GM06990 (cell line): ENCODE measurements at regions not wholly inside any gene's neighbourhood (a gene's known extent, or its start where the extent isn't known, plus 50 kb on each side); places are given as distances from the start of the nearest gene placed in this dataset.
A peak's percentile ranks its signal among the peaks of the same experiment; 100 is the strongest.

ENCODE experiments used
- DNase-seq: peaks from one replicate; pipeline ENCODE4 v3.0.0-alpha.2; 2011; ENCODE audit not compliant: insufficient read length; ENCODE audit errors: extremely low read depth
- H3K27me3 ChIP-seq: replicated peaks from 2 replicates; pipeline ENCODE4 v1.6.0; 2011; ENCODE audit warnings: low read length; ENCODE audit not compliant: control insufficient read depth, insufficient read depth
- H3K36me3 ChIP-seq: 2 replicates; pipeline ENCODE4 v1.5.1; 2011; ENCODE audit warnings: low read length; ENCODE audit not compliant: control insufficient read depth, insufficient read depth
- H3K4me3 ChIP-seq: replicated peaks from 2 replicates; pipeline ENCODE4 v1.5.1; 2011; ENCODE audit warnings: low read depth, mild to moderate bottlenecking, control low read depth, low read length
- TF ChIP-seq, protein P1 (sequence below): IDR thresholded peaks from 2 replicates; pipeline ENCODE4 v1.5.1; 2011; ENCODE audit warnings: low read length, control low read depth, mild to moderate bottlenecking, inconsistent platforms; ENCODE audit not compliant: insufficient read depth, poor library complexity, severe bottlenecking

DNA sequence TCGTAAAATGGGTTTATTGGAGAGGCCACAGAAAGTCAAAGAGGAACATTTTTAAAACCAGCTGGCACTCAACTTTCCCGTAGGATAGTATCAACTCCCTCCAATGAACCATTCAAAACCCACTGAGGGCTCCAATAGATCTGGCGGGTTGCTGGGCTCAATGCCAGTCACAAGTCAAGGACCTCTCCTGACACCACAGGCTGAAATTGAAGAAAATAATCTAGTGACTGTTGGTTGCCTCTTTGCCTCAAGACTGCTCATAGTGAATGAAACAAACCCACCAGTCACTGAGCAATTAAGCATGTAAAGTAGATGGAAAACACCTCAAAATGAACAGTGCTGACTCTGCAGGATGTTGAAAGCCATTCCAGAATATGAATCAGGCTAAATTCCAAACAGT, 500.6 kb upstream of the AGTR1 start:
- TF ChIP-seq, protein P1, sequence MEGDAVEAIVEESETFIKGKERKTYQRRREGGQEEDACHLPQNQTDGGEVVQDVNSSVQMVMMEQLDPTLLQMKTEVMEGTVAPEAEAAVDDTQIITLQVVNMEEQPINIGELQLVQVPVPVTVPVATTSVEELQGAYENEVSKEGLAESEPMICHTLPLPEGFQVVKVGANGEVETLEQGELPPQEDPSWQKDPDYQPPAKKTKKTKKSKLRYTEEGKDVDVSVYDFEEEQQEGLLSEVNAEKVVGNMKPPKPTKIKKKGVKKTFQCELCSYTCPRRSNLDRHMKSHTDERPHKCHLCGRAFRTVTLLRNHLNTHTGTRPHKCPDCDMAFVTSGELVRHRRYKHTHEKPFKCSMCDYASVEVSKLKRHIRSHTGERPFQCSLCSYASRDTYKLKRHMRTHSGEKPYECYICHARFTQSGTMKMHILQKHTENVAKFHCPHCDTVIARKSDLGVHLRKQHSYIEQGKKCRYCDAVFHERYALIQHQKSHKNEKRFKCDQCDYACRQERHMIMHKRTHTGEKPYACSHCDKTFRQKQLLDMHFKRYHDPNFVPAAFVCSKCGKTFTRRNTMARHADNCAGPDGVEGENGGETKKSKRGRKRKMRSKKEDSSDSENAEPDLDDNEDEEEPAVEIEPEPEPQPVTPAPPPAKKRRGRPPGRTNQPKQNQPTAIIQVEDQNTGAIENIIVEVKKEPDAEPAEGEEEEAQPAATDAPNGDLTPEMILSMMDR = no peak
- DNase-seq = no peak
- no peak overlapping the region for H3K4me3 ChIP-seq
- no peaks in the 10 kb centered on the region for H3K36me3 ChIP-seq
- H3K27me3 ChIP-seq = no peaks in the 10 kb centered on the region

DNA sequence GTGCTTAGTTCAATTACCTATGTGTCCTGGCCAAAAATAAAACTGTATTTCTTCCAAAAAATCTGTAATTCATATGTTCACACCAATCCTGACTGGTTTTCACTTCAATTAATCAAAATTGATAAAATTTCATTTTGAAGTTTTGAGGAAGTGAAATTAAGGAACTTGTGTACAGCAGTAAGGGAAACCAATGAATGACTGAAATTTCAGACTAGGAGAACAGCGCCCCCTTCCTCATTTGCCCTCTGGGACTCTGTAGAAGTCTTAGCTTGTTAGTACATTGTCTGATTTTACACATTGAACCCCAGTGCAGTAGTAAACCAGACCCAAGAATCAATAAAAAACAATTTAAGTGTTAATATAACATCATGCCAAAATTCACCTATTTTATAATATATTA, 495.3 kb upstream of the AGTR1 start:
- Histone ChIP-seq H3K4me3 (no peak overlapping the region), H3K27me3 (no peaks in the 10 kb centered on the region), H3K36me3 (no peaks in the 10 kb centered on the region)
- DNase-seq = no peak
- TF ChIP-seq, protein P1 = peak; percentile 29

DNA sequence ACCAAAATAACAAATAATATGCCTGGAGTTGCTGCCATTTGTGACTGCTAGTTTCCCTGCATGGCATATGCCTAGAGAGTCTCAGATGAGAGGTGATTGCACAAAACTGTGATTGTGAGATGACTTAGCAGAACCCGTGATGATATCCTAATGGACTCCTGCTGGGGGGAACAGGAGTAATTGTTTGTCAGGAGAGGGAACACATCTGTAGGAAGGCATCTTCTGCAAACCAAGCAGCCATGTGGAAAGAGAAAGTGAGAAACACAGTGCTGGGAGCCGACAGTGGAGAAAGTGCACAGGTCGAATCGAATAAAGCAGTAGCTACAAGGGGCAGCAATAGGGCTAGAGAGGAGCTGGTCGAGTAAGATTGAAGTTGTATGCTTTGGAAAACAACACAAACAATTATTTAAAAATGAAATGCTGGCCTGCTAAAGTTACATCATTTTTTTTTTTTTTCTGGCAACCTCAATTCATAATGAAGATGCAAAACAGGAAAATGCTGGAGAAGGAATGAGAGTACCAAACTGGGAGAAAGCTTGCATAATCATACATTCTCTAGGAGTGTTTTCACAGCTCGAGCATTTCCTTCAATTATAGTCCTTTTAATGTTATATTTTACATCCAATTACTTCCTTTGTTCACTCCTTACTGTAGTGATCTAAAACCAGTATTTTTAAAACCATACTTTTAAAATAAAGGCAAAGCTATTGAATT, 494.2 kb upstream of the AGTR1 start:
- Histone ChIP-seq H3K36me3 (no peaks in the 10 kb centered on the region), H3K4me3 (no peak overlapping the region), H3K27me3 (no peaks in the 10 kb centered on the region)
- TF ChIP-seq, protein P1 = no peak
- no peak for DNase-seq

DNA sequence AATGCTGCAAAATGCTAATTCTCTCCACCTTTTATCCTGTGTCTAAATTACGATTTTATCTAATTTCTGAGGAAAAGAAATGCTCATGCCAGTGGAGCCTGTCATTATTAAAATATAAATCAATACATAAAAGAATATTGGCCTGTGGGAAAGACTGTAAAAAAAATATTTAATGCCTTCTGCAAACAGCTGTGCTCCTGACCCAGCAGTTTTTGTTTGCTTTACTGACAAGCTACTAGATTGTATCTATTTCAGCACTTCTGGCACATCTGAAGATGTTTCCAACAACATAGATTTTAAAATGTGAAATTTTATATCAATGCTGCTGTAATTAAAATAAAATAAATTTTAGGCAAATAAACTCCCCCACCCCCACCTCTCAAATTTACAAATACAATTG, 493.6 kb upstream of the AGTR1 start:
- Histone ChIP-seq H3K27me3 (no peaks in the 10 kb centered on the region), H3K4me3 (no peak overlapping the region), H3K36me3 (no peaks in the 10 kb centered on the region)
- TF ChIP-seq, protein P1 = no peak
- no peak for DNase-seq

DNA sequence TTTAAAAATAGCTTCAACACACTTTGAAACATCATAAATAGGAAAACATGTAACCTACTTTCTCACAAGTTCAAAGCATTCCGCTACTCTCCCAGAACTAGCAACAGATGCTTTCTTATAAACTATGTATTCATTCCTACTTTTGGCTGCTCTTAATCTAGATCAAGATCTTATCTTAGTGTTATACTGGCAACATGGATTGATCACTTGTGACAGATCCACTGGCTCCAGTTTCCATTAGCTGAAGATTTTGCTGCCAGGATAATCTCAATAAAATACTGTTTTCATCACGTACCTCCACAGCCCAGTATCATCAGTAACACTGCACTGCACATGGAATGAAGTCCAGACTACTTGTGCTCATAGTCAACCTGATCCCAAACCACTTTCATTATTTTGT, 491.7 kb upstream of the AGTR1 start:
- no peak for DNase-seq
- Histone ChIP-seq H3K27me3 (no peaks in the 10 kb centered on the region), H3K4me3 (no peak overlapping the region), H3K36me3 (no peaks in the 10 kb centered on the region)
- TF ChIP-seq, protein P1 = no peak

DNA sequence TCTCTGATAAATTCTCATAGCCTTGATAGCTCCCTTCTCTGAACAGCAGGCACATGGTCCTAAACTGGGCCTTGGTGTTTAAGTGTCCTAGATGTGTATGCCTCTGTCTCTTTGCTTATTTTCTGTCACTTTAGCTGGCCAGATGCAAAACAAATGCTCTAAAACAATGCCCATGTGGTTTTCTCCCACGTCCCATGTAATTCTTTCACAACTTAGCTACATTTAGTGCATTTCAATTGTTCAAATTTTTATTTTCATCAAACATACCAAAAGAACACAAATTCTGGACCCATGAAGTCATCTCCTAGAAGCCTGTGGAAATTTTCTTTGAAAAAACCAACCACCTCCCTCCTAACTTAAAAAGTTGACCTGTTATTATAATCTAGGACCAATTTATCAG, 491.3 kb upstream of the AGTR1 start:
- H3K36me3 ChIP-seq = no peaks in the 10 kb centered on the region
- TF ChIP-seq, protein P1 = no peak
- no peaks in the 10 kb centered on the region for H3K27me3 ChIP-seq
- DNase-seq = no peak
- no peak overlapping the region for H3K4me3 ChIP-seq
